Spinal cord (tissue), 10 donors: ENCODE measurements at regions not wholly inside any gene's neighbourhood (a gene's known extent, or its start where the extent isn't known, plus 50 kb on each side); places are given as distances from the start of the nearest gene placed in this dataset. TPM values are rescaled to one million over a fixed set of nuclear protein-coding genes. Genes with fewer than 3 reads are reported as not detected.

Experiments used
- DNase-seq, 6 donors: peaks; one replicate each; pipeline versions ENCODE4 v3.0.0 to v3.0.0-alpha.2; 2013 to 2015; ENCODE audit warnings: low spot score in 6 of 6, low read depth in 4 of 6
- H3K27ac ChIP-seq: one replicate; pipeline ENCODE4 v1.5.1; 2013; ENCODE audit warnings: low read depth, low read length, control low read depth
- H3K27me3 ChIP-seq: one replicate; pipeline ENCODE4 v1.6.1; 2013; ENCODE audit warnings: low read length; ENCODE audit not compliant: control insufficient read depth, insufficient read depth
- H3K36me3 ChIP-seq: one replicate; pipeline ENCODE4 v1.6.1; 2013; ENCODE audit warnings: low read length; ENCODE audit not compliant: control insufficient read depth, insufficient read depth
- H3K4me1 ChIP-seq: one replicate; pipeline ENCODE4 v1.6.1; 2013; ENCODE audit warnings: low read length; ENCODE audit not compliant: control insufficient read depth, insufficient read depth
- H3K4me3 ChIP-seq: one replicate; pipeline ENCODE4 v1.5.1; 2013; ENCODE audit warnings: low read depth, low read length, control low read depth
- H3K9me3 ChIP-seq: one replicate; pipeline ENCODE4 v1.6.1; 2013; ENCODE audit warnings: low read length; ENCODE audit not compliant: control insufficient read depth, insufficient read depth
- WGBS: methylation state at CpG from one replicate; pipeline ENCODE4 v1.1.5; 2013; ENCODE audit warnings: missing lambda C conversion rate; ENCODE audit not compliant: insufficient coverage; 5-methylcytosine and 5-hydroxymethylcytosine counted together
- small RNA-seq: library from RNA; depleted of rRNA; stranded (forward); fragments of <200 nt; gene quantifications from one replicate; pipeline ENCODE3, GENCODE V24; 2014; ENCODE audit warnings: low replicate concordance
- donor health status: healthy.

- no peak for DNase-seq
- no CpG with 5 or more reads among the region's 1 CpG for WGBS
- H3K27me3 ChIP-seq = no peaks in the 10 kb centered on the region
- no peak overlapping the region for H3K27ac ChIP-seq
- H3K4me1 ChIP-seq = no peaks in the 10 kb centered on the region
- no peak overlapping the region for H3K4me3 ChIP-seq
- H3K36me3 ChIP-seq = no peaks in the 10 kb centered on the region
- no peaks in the 10 kb centered on the region for H3K9me3 ChIP-seq
Measured at GRCh38 chr4:119688446-119688845, 59.8 kb upstream of the PDE5A start.

GRCh38 chr4:119684463-119684862 is 55.9 kb upstream of the PDE5A start:
- WGBS = no CpG with 5 or more reads among the region's 4 CpGs
- no peak overlapping the region for H3K27ac ChIP-seq

GRCh38 chr4:119683518-119683917 is 54.9 kb upstream of the PDE5A start:
- no peaks in the 10 kb centered on the region for H3K9me3 ChIP-seq
- H3K27me3 ChIP-seq = no peaks in the 10 kb centered on the region
- H3K27ac ChIP-seq = peak overlapping the region; percentile 40
- no peaks in the 10 kb centered on the region for H3K36me3 ChIP-seq
- DNase-seq = peak in 1 of 6 donors; percentile 51
- WGBS = 53% methylated on average over 1 of the region's 1 CpG
- no peak overlapping the region for H3K4me3 ChIP-seq
- H3K4me1 ChIP-seq = no peaks in the 10 kb centered on the region

More at GRCh38 chr4:119684463-119684862, 55.9 kb upstream of the PDE5A start:
- H3K9me3 ChIP-seq = no peaks in the 10 kb centered on the region
- H3K4me3 ChIP-seq = no peak overlapping the region
- no peaks in the 10 kb centered on the region for H3K27me3 ChIP-seq
- DNase-seq = no peak
- H3K4me1 ChIP-seq = no peaks in the 10 kb centered on the region
- no peaks in the 10 kb centered on the region for H3K36me3 ChIP-seq

GRCh38 chr4:119682099-119682498 is 53.5 kb upstream of the PDE5A start:
- Histone ChIP-seq H3K4me3 (no peak overlapping the region), H3K4me1 (no peaks in the 10 kb centered on the region), H3K27ac (no peak overlapping the region), H3K27me3 (no peaks in the 10 kb centered on the region), H3K36me3 (no peaks in the 10 kb centered on the region), H3K9me3 (no peaks in the 10 kb centered on the region)
- no peak for DNase-seq
- 61% methylated on average over 2 of the region's 2 CpGs for WGBS

- Histone ChIP-seq H3K9me3 (no peaks in the 10 kb centered on the region), H3K4me3 (no peak overlapping the region), H3K4me1 (no peaks in the 10 kb centered on the region), H3K27me3 (no peaks in the 10 kb centered on the region), H3K27ac (no peak overlapping the region), H3K36me3 (no peaks in the 10 kb centered on the region)
- DNase-seq = no peak
- 10% methylated on average over 2 of the region's 3 CpGs for WGBS
Measured at GRCh38 chr4:119679251-119679650, 50.6 kb upstream of the PDE5A start.

GRCh38 chr4:119678761-119679160 is 50.2 kb upstream of the PDE5A start:
- no peaks in the 10 kb centered on the region for H3K27me3 ChIP-seq
- no peak for DNase-seq
- 100% methylated on average over 1 of the region's 1 CpG for WGBS
- H3K36me3 ChIP-seq = no peaks in the 10 kb centered on the region
- H3K9me3 ChIP-seq = no peaks in the 10 kb centered on the region
- no peaks in the 10 kb centered on the region for H3K4me1 ChIP-seq
- H3K27ac ChIP-seq = no peak overlapping the region
- H3K4me3 ChIP-seq = no peak overlapping the region

Small RNAs in the stretch of these regions (small RNA-seq; reads per million reads assigned to genes)
- not detected for gene RF00019
